ENCODE measurements at regions not wholly inside any gene's neighbourhood (a gene's known extent, or its start where the extent isn't known, plus 50 kb on each side); places are given as distances from the start of the nearest gene placed in this dataset.

GRCh38 chr15:93483923-93484322 lies 394.9 kb upstream of the RGMA start:
- H3K27me3 ChIP-seq, result no peaks in the 10 kb centered on the region
- TF ChIP-seq POLR2A (IDR thresholded peaks at IDR 0.05), result no peak
- no peak for ATAC-seq
- DNase-seq, result no peak
- no peaks in the 10 kb centered on the region for H3K36me3 ChIP-seq
- H3K4me3 ChIP-seq, result no peak overlapping the region
- intact Hi-C loops (cut with DNase I), result loop anchor here in 3 of 10 donors (10.0 kb wide), 2 partner anchors 131 to 449 kb away; no protein-coding TSS in a partner anchor
- 78 to 93% (median 89%) methylated on average over 4 of the region's 4 CpGs for WGBS, 4 donors
- no peaks in the 10 kb centered on the region for H3K9me3 ChIP-seq
- H3K4me1 ChIP-seq, result peaks cover 0 to 30% (median 8%) of the 10 kb centered on the region in 12 donors
- H3K27ac ChIP-seq, result peak overlapping the region in 1 of 12 donors; percentile 64

GRCh38 chr15:93482731-93483130 lies 393.7 kb upstream of the RGMA start:
- no peaks in the 10 kb centered on the region for H3K36me3 ChIP-seq
- WGBS, 4 donors, result 63 to 83% (median 70%) methylated on average over 6 of the region's 6 CpGs
- TF ChIP-seq, protein P1, sequence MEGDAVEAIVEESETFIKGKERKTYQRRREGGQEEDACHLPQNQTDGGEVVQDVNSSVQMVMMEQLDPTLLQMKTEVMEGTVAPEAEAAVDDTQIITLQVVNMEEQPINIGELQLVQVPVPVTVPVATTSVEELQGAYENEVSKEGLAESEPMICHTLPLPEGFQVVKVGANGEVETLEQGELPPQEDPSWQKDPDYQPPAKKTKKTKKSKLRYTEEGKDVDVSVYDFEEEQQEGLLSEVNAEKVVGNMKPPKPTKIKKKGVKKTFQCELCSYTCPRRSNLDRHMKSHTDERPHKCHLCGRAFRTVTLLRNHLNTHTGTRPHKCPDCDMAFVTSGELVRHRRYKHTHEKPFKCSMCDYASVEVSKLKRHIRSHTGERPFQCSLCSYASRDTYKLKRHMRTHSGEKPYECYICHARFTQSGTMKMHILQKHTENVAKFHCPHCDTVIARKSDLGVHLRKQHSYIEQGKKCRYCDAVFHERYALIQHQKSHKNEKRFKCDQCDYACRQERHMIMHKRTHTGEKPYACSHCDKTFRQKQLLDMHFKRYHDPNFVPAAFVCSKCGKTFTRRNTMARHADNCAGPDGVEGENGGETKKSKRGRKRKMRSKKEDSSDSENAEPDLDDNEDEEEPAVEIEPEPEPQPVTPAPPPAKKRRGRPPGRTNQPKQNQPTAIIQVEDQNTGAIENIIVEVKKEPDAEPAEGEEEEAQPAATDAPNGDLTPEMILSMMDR (IDR thresholded peaks at IDR 0.05), result no peak
- TF ChIP-seq POLR2A (IDR thresholded peaks at IDR 0.05), result no peak
- H3K27me3 ChIP-seq, result no peaks in the 10 kb centered on the region
- H3K9me3 ChIP-seq, result no peaks in the 10 kb centered on the region
- no peak overlapping the region for H3K4me3 ChIP-seq
- intact Hi-C loops (cut with DNase I), result loop anchor here in 3 of 10 donors (10.0 kb wide), 2 partner anchors 132 to 448 kb away; no protein-coding TSS in a partner anchor
- H3K27ac ChIP-seq, result no peak overlapping the region
- ATAC-seq (no peak), DNase-seq (no peak)
- H3K4me1 ChIP-seq, result peaks cover 0 to 30% (median 5%) of the 10 kb centered on the region in 12 donors

GRCh38 chr15:93479715-93480114 lies 390.7 kb upstream of the RGMA start:
- intact Hi-C loops (cut with DNase I), result loop anchor here in 3 of 10 donors (10.0 kb wide), 3 partner anchors 65 to 445 kb away; no protein-coding TSS in a partner anchor
- Histone ChIP-seq H3K36me3 (no peaks in the 10 kb centered on the region), H3K27ac (peak overlapping the region in 5 of 12 donors; percentile 8 to 63 (median 52)), H3K9me3 (no peaks in the 10 kb centered on the region), H3K27me3 (peaks cover 0 to 4% (median 0%) of the 10 kb centered on the region in 9 donors), H3K4me1 (peaks cover 0 to 11% (median under 1%) of the 10 kb centered on the region in 12 donors), H3K4me3 (no peak overlapping the region)
- TF ChIP-seq, protein P1 (IDR thresholded peaks at IDR 0.05), result no peak
- TF ChIP-seq POLR2A (IDR thresholded peaks at IDR 0.05), result no peak
- ATAC-seq (peak; percentile 41 to 81 (median 68)), DNase-seq (peak; percentile 36 to 80 (median 54))
- 36 to 64% (median 52%) methylated on average over 2 of the region's 2 CpGs for WGBS, 4 donors

DNA sequence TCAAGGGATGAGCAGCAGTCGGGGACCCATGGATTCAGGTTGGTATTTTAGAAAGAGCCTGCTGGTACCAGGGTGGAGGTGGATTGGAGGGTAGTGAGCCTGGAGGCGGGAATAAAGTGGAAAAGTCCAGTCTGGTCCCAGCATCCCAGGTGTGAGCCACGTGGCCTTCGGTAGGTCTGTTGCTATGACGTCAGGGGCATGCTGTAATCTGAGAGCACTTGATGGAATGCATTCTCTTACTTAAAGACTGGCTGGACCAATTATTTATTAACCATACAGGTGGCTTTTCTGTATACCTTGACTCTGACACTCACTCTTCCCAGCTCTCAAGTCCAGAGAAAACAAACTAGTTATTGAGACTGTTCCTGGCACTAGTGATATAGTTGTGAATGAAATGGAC lies 389.9 kb upstream of the RGMA start:
- Histone ChIP-seq H3K4me1 (peaks cover 0 to 10% (median under 1%) of the 10 kb centered on the region in 12 donors), H3K4me3 (no peak overlapping the region), H3K27ac (peak overlapping the region in 5 of 12 donors; percentile 45 to 59 (median 52)), H3K9me3 (no peaks in the 10 kb centered on the region), H3K27me3 (peaks cover 0 to 4% (median 0%) of the 10 kb centered on the region in 9 donors), H3K36me3 (no peaks in the 10 kb centered on the region)
- ATAC-seq (no peak), DNase-seq (no peak)
- TF ChIP-seq, protein P1 (IDR thresholded peaks at IDR 0.05), result no peak
- TF ChIP-seq POLR2A (IDR thresholded peaks at IDR 0.05), result no peak
- intact Hi-C loops (cut with DNase I), result loop anchor here in 1 of 10 donors (10.0 kb wide), 1 partner anchor 64 kb away; no protein-coding TSS in a partner anchor
- WGBS, 4 donors, result 62 to 73% (median 70%) methylated on average over 5 of the region's 5 CpGs
